Lower lobe of right lung (tissue), 2 donors: ENCODE measurements at regions not wholly inside any gene's neighbourhood (a gene's known extent, or its start where the extent isn't known, plus 50 kb on each side); places are given as distances from the start of the nearest gene placed in this dataset.

Experiments used
- ATAC-seq, 2 donors: fragments of 200-7000 bp; cut with Tn5 transposase; one replicate each; pipeline ENCODE4 v1.9.1; 2020 to 2022; ENCODE audit warnings: mild to moderate bottlenecking in 2 of 2, moderate library complexity in 2 of 2
- DNase-seq: peaks from one replicate; pipeline ENCODE4 v3.0.0-alpha.2; 2020
- H3K27ac ChIP-seq: fragments of 200-600 bp; one replicate; pipeline ENCODE4 v1.8.0; 2022
- H3K27me3 ChIP-seq: fragments of 200-600 bp; one replicate; pipeline ENCODE4 v1.8.0; 2022; ENCODE audit warnings: low read depth
- H3K36me3 ChIP-seq: fragments of 200-600 bp; one replicate; pipeline ENCODE4 v1.8.0; 2022; ENCODE audit warnings: mild to moderate bottlenecking
- H3K4me1 ChIP-seq: fragments of 200-600 bp; one replicate; pipeline ENCODE4 v1.8.0; 2022
- H3K4me3 ChIP-seq: fragments of 200-600 bp; one replicate; pipeline ENCODE4 v1.8.0; 2022; ENCODE audit warnings: mild to moderate bottlenecking
- H3K9me3 ChIP-seq: fragments of 200-600 bp; one replicate; pipeline ENCODE4 v1.8.0; 2022
- intact Hi-C: fragments of 100-400 bp; cut with DNase I; formaldehyde crosslinking; loops from one replicate; pipeline ENCODE4 v1.11.0; 2022
- TF ChIP-seq, protein P1 (sequence below): fragments of 200-600 bp; IDR thresholded peaks from one replicate; pipeline ENCODE4 v1.8.0; 2022; ENCODE audit warnings: antibody characterized with exemption, mild to moderate bottlenecking
- donor health status: DM: no; HTN: yes; CAD: no; lungs with severe emphysema.

DNA sequence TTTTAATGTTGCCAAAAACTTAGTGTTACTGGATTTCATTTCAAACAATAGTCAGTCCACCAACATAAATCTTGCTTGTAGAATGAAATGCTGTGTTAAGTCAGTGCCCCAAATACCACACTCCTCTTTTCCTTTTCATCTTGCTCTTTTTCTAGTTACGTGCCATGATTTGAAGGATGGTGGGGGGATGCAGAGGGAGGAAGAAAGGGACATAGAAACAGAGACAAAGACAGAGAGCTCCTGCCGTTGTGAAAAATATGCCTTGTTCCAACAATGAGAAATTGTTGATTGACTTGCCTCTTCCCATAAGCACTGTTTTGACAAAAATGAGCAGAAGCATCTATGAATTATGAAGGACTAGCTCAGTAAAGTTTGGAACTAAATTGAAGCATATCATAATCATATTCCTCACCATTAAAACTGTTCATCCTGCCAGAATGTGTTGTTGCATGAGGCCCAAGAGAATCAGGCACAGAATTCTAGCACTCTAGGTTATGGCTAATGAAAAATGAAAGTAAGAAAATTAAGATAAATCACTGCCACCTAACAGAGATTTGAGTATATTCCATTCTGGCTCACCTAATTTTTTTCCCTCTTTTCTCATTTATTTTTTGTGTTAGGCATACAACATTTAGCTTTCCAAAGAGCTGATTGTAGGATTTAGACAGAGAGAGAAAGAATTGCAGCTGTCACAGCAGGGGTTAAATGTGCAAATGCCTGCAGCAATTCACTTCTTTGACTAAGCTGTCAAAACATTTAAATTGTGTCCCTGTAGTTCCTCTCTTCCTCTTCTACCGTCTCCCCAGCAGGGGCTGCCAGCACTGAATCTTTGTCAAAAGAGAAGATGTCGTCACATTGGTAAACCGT, 111.6 kb upstream of the PTPN13 start:
- H3K27me3 ChIP-seq: no peaks in the 10 kb centered on the region
- TF ChIP-seq, protein P1, sequence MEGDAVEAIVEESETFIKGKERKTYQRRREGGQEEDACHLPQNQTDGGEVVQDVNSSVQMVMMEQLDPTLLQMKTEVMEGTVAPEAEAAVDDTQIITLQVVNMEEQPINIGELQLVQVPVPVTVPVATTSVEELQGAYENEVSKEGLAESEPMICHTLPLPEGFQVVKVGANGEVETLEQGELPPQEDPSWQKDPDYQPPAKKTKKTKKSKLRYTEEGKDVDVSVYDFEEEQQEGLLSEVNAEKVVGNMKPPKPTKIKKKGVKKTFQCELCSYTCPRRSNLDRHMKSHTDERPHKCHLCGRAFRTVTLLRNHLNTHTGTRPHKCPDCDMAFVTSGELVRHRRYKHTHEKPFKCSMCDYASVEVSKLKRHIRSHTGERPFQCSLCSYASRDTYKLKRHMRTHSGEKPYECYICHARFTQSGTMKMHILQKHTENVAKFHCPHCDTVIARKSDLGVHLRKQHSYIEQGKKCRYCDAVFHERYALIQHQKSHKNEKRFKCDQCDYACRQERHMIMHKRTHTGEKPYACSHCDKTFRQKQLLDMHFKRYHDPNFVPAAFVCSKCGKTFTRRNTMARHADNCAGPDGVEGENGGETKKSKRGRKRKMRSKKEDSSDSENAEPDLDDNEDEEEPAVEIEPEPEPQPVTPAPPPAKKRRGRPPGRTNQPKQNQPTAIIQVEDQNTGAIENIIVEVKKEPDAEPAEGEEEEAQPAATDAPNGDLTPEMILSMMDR: peak; percentile 13
- no peaks in the 10 kb centered on the region for H3K4me1 ChIP-seq
- H3K36me3 ChIP-seq: no peaks in the 10 kb centered on the region
- H3K27ac ChIP-seq: no peak overlapping the region
- no peak for DNase-seq
- ATAC-seq: no peak
- no peak overlapping the region for H3K4me3 ChIP-seq
- no peaks in the 10 kb centered on the region for H3K9me3 ChIP-seq
- intact Hi-C loops: no loop called here

DNA sequence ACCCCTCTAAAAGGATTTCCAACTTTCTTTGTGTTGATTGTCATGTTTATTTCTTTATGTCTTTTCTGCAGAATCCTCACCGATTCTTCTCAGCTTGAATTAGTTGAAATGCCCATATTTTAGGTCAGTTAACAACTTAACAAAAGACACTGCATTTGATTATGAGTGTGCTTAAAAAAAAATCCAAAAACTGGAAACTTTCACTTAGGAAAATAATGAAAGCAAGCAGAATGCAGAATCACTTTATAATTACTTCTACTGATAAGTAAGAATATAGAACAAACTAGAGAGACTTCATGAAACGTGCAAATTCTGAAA, 111.0 kb upstream of the PTPN13 start:
- TF ChIP-seq, protein P1: no peak
- H3K9me3 ChIP-seq: no peaks in the 10 kb centered on the region
- H3K27ac ChIP-seq: no peak overlapping the region
- no peak for ATAC-seq
- no peaks in the 10 kb centered on the region for H3K36me3 ChIP-seq
- no peak overlapping the region for H3K4me3 ChIP-seq
- DNase-seq: no peak
- intact Hi-C loops: no loop called here
- no peaks in the 10 kb centered on the region for H3K27me3 ChIP-seq
- H3K4me1 ChIP-seq: no peaks in the 10 kb centered on the region

DNA sequence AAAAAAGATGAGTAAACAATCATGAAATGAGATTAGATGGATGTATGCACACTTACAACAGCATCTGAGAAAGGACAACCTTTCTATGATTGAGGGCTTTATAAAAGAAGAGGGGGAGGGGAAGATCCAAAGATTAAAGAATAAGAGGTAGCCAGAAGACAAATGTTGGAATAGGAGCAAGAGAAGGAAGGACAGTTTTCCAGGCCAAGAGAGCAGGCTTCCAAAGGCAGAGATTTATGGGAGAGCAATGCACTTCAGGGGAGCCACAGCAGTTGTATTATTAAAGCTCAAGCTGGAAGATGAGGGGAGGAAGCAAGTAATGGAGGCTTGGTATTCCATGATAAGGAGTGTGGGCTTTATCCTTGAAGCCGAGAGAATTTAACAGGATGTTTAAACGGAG, 110.3 kb upstream of the PTPN13 start:
- TF ChIP-seq, protein P1: no peak

DNA sequence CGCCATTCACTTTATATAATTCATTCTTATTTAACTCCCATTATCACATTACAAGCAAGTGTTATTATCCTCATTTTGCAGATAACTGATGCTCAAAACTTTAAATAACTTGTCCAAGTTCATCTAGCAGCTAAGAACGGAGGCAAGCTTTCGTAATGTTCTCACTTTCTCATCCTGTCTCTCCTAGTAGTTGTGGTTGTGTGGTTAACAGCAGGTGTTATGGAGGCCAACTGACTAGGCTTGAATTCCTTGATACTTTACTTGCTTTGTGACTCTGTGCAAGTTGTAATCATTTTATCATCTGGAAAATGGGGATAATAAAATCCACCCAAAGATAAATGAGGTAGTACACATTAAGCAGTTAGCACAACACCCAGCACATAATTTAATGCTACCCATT, 109.9 kb upstream of the PTPN13 start:
- no peak overlapping the region for H3K27ac ChIP-seq
- intact Hi-C loops: no loop called here
- TF ChIP-seq, protein P1: no peak
- H3K27me3 ChIP-seq: no peaks in the 10 kb centered on the region
- no peaks in the 10 kb centered on the region for H3K4me1 ChIP-seq
- no peaks in the 10 kb centered on the region for H3K9me3 ChIP-seq
- DNase-seq (no peak), ATAC-seq (no peak)
- H3K4me3 ChIP-seq: no peak overlapping the region
- H3K36me3 ChIP-seq: no peaks in the 10 kb centered on the region

More for the DNA sequence above, 110.3 kb upstream of the PTPN13 start:
- intact Hi-C loops: no loop called here
- Histone ChIP-seq H3K36me3 (no peaks in the 10 kb centered on the region), H3K9me3 (no peaks in the 10 kb centered on the region), H3K27me3 (no peaks in the 10 kb centered on the region), H3K27ac (no peak overlapping the region), H3K4me1 (no peaks in the 10 kb centered on the region), H3K4me3 (no peak overlapping the region)
- ATAC-seq (no peak), DNase-seq (no peak)

DNA sequence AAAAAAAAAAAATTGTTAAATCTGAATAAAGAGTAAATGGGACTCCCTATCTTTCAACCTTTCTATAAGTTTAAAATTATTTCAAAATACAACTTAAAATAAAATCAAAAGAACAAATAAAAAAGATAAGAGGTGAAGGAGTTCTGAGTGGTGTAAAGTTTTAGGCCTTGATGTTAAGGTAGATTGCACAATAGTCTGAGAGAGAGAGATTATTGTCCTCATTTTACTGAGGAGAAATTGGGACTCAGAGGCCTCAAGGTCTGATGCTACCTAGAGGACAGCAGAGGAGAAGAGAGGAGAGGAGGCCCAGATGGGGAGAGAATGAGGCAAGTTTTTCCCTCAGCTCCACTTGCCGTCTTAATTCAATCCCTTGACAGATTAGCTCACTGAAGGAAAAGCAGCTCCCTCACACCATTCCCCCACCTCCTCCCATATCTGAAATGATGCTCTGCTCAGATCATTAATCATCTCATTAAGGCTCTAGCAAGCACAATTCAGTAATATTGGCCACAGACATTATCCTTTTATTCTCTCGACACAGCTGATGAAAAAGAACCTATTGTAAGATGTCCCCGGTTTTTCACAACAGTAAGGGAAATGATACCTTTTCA, 106.3 kb upstream of the PTPN13 start:
- no peak for ATAC-seq
- intact Hi-C loops: no loop called here
- DNase-seq: no peak
- Histone ChIP-seq H3K4me1 (no peaks in the 10 kb centered on the region), H3K4me3 (no peak overlapping the region), H3K9me3 (no peaks in the 10 kb centered on the region), H3K36me3 (no peaks in the 10 kb centered on the region), H3K27ac (no peak overlapping the region), H3K27me3 (no peaks in the 10 kb centered on the region)
- TF ChIP-seq, protein P1: no peak
